NB4 (cell line): ENCODE measurements at regions not wholly inside any gene's neighbourhood (a gene's known extent, or its start where the extent isn't known, plus 50 kb on each side); places are given as distances from the start of the nearest gene placed in this dataset.

Experiments used
- CTCF ChIP-seq: IDR thresholded peaks from one replicate; pipeline ENCODE4 v1.5.1; 2012; ENCODE audit warnings: low read depth, low read length
- MAX ChIP-seq: IDR thresholded peaks from 2 replicates; pipeline ENCODE4 v1.6.1; 2011; ENCODE audit warnings: low read depth, low read length
- MYC ChIP-seq: IDR thresholded peaks from 2 replicates; pipeline ENCODE4 v1.6.1; 2011; ENCODE audit warnings: low read depth, low read length
- POLR2A ChIP-seq: IDR thresholded peaks from 2 replicates; pipeline ENCODE4 v1.6.1; 2011; ENCODE audit warnings: mild to moderate bottlenecking; ENCODE audit not compliant: insufficient read length; ENCODE audit errors: extremely low read depth

GRCh38 chr20:51959066-51959542 is 156.8 kb upstream of the SALL4 start:
- TF ChIP-seq CTCF (no peak), MYC (no peak), POLR2A (no peak), MAX (no peak)
